Endothelial cell of umbilical vein (primary cell): ENCODE measurements at regions not wholly inside any gene's neighbourhood (a gene's known extent, or its start where the extent isn't known, plus 50 kb on each side); places are given as distances from the start of the nearest gene placed in this dataset.
"Not testable (repeated sequence)": the region's sequence is repeated elsewhere in the genome, so short reads cannot be mapped to it uniquely, and the experiment has no call there.

Experiments used
- EZH2 ChIP-seq: IDR thresholded peaks from 2 replicates; pipeline ENCODE4 v1.6.1; 2012; ENCODE audit warnings: borderline replicate concordance, low read depth, mild to moderate bottlenecking, moderate library complexity, low read length, inconsistent platforms; ENCODE audit not compliant: severe bottlenecking
- JUN ChIP-seq: IDR thresholded peaks from 2 replicates; pipeline ENCODE4 v1.6.1; 2011; ENCODE audit warnings: borderline replicate concordance, low read depth; ENCODE audit not compliant: insufficient read length, insufficient read depth
- POLR2A ChIP-seq: IDR thresholded peaks from 2 replicates; pipeline ENCODE4 v1.6.1; 2012; ENCODE audit warnings: low read depth, mild to moderate bottlenecking, control low read depth, low read length
- TF ChIP-seq, protein P1 (sequence below), 2 donors: IDR thresholded peaks; 1 replicate in 1 of 2; 2 replicates in 1 of 2; pipeline ENCODE4 v1.5.1; 2011; ENCODE audit warnings: low read length in 2 of 2, mild to moderate bottlenecking in 2 of 2, moderate library complexity in 2 of 2, control low read depth in 1 of 2, inconsistent platforms in 1 of 2, low read depth in 1 of 2; ENCODE audit not compliant: insufficient read depth in 1 of 2; ENCODE audit errors: extremely low read depth in 1 of 2

DNA sequence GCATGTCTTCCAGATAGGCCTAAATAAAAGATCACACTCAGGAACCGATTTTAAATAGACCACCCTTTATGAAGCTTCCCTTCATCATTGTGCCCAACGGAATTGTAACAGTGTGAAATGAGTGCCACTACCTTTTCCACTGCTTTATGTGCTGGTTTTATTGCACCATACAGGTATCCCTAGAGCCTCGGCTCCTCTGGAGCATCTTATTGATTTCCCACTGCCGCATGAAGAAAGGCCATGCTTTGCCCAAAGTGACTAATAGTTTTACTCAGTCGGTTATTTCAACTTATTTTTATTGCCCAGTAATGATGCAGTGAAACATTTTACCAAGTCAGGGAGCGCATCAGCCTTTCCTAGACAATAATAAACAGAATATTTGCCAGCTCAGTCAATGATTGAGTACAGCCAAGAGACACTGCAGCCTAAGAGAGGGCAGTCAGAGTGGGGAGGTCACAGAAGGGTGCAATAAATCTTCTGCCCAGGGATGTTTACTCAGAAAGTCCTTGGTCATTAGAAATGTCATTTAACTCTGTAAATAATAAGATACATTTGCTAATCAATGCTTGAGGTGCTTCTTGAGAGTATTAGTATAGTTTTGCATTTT is 216.6 kb upstream of the SPATA31A3 start:
- TF ChIP-seq, protein P1, sequence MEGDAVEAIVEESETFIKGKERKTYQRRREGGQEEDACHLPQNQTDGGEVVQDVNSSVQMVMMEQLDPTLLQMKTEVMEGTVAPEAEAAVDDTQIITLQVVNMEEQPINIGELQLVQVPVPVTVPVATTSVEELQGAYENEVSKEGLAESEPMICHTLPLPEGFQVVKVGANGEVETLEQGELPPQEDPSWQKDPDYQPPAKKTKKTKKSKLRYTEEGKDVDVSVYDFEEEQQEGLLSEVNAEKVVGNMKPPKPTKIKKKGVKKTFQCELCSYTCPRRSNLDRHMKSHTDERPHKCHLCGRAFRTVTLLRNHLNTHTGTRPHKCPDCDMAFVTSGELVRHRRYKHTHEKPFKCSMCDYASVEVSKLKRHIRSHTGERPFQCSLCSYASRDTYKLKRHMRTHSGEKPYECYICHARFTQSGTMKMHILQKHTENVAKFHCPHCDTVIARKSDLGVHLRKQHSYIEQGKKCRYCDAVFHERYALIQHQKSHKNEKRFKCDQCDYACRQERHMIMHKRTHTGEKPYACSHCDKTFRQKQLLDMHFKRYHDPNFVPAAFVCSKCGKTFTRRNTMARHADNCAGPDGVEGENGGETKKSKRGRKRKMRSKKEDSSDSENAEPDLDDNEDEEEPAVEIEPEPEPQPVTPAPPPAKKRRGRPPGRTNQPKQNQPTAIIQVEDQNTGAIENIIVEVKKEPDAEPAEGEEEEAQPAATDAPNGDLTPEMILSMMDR (IDR thresholded peaks at IDR 0.05; ENCODE audit: extremely low read depth in 1 of 2, insufficient read depth in 1 of 2, low read depth in 1 of 2, low read length in 2 of 2): not testable (repeated sequence)
- not testable (repeated sequence) for TF ChIP-seq POLR2A, JUN, EZH2
